Neural cell (in vitro differentiated cells): ENCODE measurements at regions not wholly inside any gene's neighbourhood (a gene's known extent, or its start where the extent isn't known, plus 50 kb on each side); places are given as distances from the start of the nearest gene placed in this dataset.

ENCODE experiments used
- H2AFZ ChIP-seq: fragments of 200-600, 300-800 bp; sonication (generic), shearing (Covaris generic); 2 replicates; pipeline ENCODE4 v1.6.0; 2014; ENCODE audit warnings: low read depth, mild to moderate bottlenecking, antibody characterized with exemption, low read length, moderate library complexity
- H3F3A ChIP-seq: fragments of 200-600 bp; shearing (Covaris generic); 2 replicates; pipeline ENCODE4 v1.6.1; 2016; ENCODE audit warnings: mild to moderate bottlenecking, moderate library complexity, mixed read lengths, antibody characterized with exemption, low read length; ENCODE audit not compliant: insufficient read depth, poor library complexity, severe bottlenecking
- H3K27ac ChIP-seq: fragments of 200-600, 300-800 bp; sonication (generic), shearing (Covaris generic); 2 replicates; pipeline ENCODE4 v1.5.1; 2014; ENCODE audit warnings: mild to moderate bottlenecking, low read length, moderate library complexity
- H3K27me3 ChIP-seq: fragments of 300-800, 200-600 bp; sonication (generic), shearing (Covaris generic); 2 replicates; pipeline ENCODE4 v1.6.0; 2014; ENCODE audit warnings: mild to moderate bottlenecking, low read depth, low read length, moderate library complexity; ENCODE audit not compliant: insufficient read depth
- H3K36me3 ChIP-seq: fragments of 300-800, 200-600 bp; sonication (generic), shearing (Covaris generic); 2 replicates; pipeline ENCODE4 v1.5.1; 2014; ENCODE audit warnings: mild to moderate bottlenecking, antibody characterized with exemption, low read length, moderate library complexity; ENCODE audit not compliant: insufficient read depth
- H3K4me2 ChIP-seq: fragments of 300-800, 200-600 bp; sonication (generic), shearing (Covaris generic); 2 replicates; pipeline ENCODE4 v1.6.0; 2014; ENCODE audit warnings: mild to moderate bottlenecking, low read length
- H3K4me3 ChIP-seq: fragments of 300-800, 200-600 bp; sonication (generic), shearing (Covaris generic); 2 replicates; pipeline ENCODE4 v1.5.1; 2014; ENCODE audit warnings: mild to moderate bottlenecking, low read length, moderate library complexity
- H3K79me2 ChIP-seq: fragments of 200-600 bp; shearing (Covaris generic); replicated peaks from 2 replicates; pipeline ENCODE4 v1.6.0; 2014; ENCODE audit warnings: mild to moderate bottlenecking, low read length, moderate library complexity; ENCODE audit not compliant: insufficient read depth
- H3K9ac ChIP-seq: fragments of 300-800, 200-600 bp; sonication (generic), shearing (Covaris generic); 2 replicates; pipeline ENCODE4 v1.6.1; 2016; ENCODE audit warnings: mild to moderate bottlenecking, low read length, mixed read lengths
- H3K9me2 ChIP-seq: fragments of 200-600 bp; shearing (Covaris generic); 2 replicates; pipeline ENCODE4 v1.6.1; 2016; ENCODE audit warnings: mild to moderate bottlenecking, low read length, mixed read lengths; ENCODE audit not compliant: insufficient read depth
- H3K9me3 ChIP-seq: fragments of 200-600, 300-800 bp; sonication (generic), shearing (Covaris generic); 2 replicates; pipeline ENCODE4 v1.6.1; 2016; ENCODE audit warnings: mild to moderate bottlenecking, mixed run types, low read length, moderate library complexity, mixed read lengths
- H4K20me1 ChIP-seq: fragments of 200-600 bp; shearing (Covaris generic); 2 replicates; pipeline ENCODE4 v1.6.1; 2016; ENCODE audit warnings: mild to moderate bottlenecking, mixed run types; ENCODE audit not compliant: insufficient read depth
- EP300 ChIP-seq: fragments of 450-650 bp; conservative IDR thresholded peaks from 2 replicates; pipeline ENCODE4 v1.6.1; 2014; ENCODE audit warnings: antibody characterized with exemption, mild to moderate bottlenecking, moderate library complexity; ENCODE audit not compliant: poor library complexity, severe bottlenecking
- EZH2 ChIP-seq: fragments of 200-600, 300-800 bp; shearing (Covaris generic), sonication (generic); IDR thresholded peaks from 2 replicates; pipeline ENCODE4 v1.6.1; 2014; ENCODE audit warnings: antibody characterized with exemption, low read length, borderline replicate concordance, mild to moderate bottlenecking; ENCODE audit not compliant: insufficient read depth, poor library complexity, severe bottlenecking
- MXI1 ChIP-seq: fragments of 450-650 bp; conservative IDR thresholded peaks from 2 replicates; pipeline ENCODE4 v1.6.1; 2014; ENCODE audit warnings: antibody characterized with exemption, mild to moderate bottlenecking; ENCODE audit not compliant: poor library complexity, severe bottlenecking
- POLR2AphosphoS5 ChIP-seq: IDR thresholded peaks from 2 replicates; pipeline ENCODE4 v1.6.1; 2012
- RAD21 ChIP-seq: fragments of 450-650 bp; conservative IDR thresholded peaks from 2 replicates; pipeline ENCODE4 v1.6.1; 2014; ENCODE audit warnings: antibody characterized with exemption, mild to moderate bottlenecking, moderate library complexity
- SMC3 ChIP-seq: fragments of 450-650 bp; conservative IDR thresholded peaks from 2 replicates; pipeline ENCODE4 v1.6.1; 2014; ENCODE audit warnings: antibody characterized with exemption, mild to moderate bottlenecking, moderate library complexity; ENCODE audit not compliant: poor library complexity
- TAF1 ChIP-seq: IDR thresholded peaks from 2 replicates; pipeline ENCODE4 v1.6.1; 2012; ENCODE audit warnings: low read depth
- TF ChIP-seq, protein P1 (sequence below): IDR thresholded peaks from 2 replicates; pipeline ENCODE4 v1.6.1; 2012; ENCODE audit warnings: borderline replicate concordance
- TF ChIP-seq, protein P2 (sequence below): fragments of 450-650 bp; IDR thresholded peaks from 2 replicates; pipeline ENCODE4 v1.5.1; 2014; ENCODE audit warnings: antibody characterized with exemption, mild to moderate bottlenecking, moderate library complexity; ENCODE audit not compliant: poor library complexity, severe bottlenecking

DNA sequence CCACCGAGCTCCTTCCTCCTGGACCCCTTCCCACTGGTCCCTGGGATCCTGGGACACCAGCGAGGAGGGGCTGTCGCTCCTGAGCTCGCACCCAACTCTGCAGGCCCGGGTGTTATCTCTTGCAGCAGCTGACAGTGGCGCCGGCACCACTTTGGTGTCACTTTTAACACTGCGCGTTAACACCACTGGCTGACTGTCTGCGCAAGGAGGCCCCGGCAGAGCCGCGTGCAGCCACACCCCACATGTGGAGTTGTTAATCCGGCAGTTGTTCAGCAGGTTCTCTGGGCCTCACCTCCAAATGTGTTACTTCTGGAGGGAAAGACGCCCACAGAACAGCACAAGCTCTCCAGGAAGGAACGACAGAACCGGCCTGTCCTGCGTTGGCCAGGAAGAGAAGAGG is 155.0 kb upstream of the GLI2 start:
- no peak overlapping the region for H3K4me3 ChIP-seq

DNA sequence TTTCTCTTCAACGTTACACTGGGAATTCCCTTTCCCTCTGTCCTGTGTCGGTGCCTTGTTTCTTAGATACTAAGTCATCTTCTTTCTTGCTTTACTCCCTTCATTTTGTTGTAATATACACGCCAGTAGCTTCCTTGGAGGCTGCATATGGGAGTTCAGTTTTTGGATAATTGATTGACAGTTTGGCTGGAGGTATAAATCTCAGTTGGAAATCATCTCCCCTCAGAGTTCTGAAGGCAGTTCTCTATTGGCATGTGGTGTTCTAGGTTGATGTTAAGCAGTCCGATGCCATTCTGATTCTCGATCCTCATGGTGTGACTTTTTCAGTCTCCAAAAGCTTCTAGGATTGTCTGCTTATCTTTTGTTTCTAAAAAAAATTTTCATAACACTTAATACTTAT is 152.5 kb upstream of the GLI2 start:
- Histone ChIP-seq H3F3A (no peaks in the 10 kb centered on the region), H2AFZ (no peak overlapping the region), H3K4me2 (no peak overlapping the region), H3K9me3 (peaks cover 4% of the 10 kb centered on the region), H3K4me3 (no peak overlapping the region), H3K9me2 (no peaks in the 10 kb centered on the region), H3K9ac (no peak overlapping the region), H4K20me1 (no peaks in the 10 kb centered on the region), H3K79me2 (no peaks in the 10 kb centered on the region), H3K36me3 (no peaks in the 10 kb centered on the region), H3K27ac (no peak overlapping the region), H3K27me3 (peaks cover 41% of the 10 kb centered on the region)
- TF ChIP-seq RAD21 (no peak), MXI1 (no peak), TAF1 (no peak), EZH2 (no peak), EP300 (no peak)
- TF ChIP-seq, protein P1, sequence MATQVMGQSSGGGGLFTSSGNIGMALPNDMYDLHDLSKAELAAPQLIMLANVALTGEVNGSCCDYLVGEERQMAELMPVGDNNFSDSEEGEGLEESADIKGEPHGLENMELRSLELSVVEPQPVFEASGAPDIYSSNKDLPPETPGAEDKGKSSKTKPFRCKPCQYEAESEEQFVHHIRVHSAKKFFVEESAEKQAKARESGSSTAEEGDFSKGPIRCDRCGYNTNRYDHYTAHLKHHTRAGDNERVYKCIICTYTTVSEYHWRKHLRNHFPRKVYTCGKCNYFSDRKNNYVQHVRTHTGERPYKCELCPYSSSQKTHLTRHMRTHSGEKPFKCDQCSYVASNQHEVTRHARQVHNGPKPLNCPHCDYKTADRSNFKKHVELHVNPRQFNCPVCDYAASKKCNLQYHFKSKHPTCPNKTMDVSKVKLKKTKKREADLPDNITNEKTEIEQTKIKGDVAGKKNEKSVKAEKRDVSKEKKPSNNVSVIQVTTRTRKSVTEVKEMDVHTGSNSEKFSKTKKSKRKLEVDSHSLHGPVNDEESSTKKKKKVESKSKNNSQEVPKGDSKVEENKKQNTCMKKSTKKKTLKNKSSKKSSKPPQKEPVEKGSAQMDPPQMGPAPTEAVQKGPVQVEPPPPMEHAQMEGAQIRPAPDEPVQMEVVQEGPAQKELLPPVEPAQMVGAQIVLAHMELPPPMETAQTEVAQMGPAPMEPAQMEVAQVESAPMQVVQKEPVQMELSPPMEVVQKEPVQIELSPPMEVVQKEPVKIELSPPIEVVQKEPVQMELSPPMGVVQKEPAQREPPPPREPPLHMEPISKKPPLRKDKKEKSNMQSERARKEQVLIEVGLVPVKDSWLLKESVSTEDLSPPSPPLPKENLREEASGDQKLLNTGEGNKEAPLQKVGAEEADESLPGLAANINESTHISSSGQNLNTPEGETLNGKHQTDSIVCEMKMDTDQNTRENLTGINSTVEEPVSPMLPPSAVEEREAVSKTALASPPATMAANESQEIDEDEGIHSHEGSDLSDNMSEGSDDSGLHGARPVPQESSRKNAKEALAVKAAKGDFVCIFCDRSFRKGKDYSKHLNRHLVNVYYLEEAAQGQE = no peak

More for the DNA sequence above, 155.0 kb upstream of the GLI2 start:
- Histone ChIP-seq H3K36me3 (no peaks in the 10 kb centered on the region), H3K27me3 (peaks cover 31% of the 10 kb centered on the region), H3K4me2 (no peak overlapping the region), H3K9me2 (no peaks in the 10 kb centered on the region), H4K20me1 (no peaks in the 10 kb centered on the region), H3K9me3 (peaks cover 4% of the 10 kb centered on the region), H3K9ac (no peak overlapping the region), H3F3A (no peaks in the 10 kb centered on the region), H3K79me2 (no peaks in the 10 kb centered on the region), H2AFZ (no peak overlapping the region), H3K27ac (no peak overlapping the region)
- TF ChIP-seq MXI1 = no peak
- TF ChIP-seq EP300 = no peak
- no peak for TF ChIP-seq RAD21
- no peak for TF ChIP-seq SMC3
- no peak for TF ChIP-seq TAF1
- TF ChIP-seq, protein P2, sequence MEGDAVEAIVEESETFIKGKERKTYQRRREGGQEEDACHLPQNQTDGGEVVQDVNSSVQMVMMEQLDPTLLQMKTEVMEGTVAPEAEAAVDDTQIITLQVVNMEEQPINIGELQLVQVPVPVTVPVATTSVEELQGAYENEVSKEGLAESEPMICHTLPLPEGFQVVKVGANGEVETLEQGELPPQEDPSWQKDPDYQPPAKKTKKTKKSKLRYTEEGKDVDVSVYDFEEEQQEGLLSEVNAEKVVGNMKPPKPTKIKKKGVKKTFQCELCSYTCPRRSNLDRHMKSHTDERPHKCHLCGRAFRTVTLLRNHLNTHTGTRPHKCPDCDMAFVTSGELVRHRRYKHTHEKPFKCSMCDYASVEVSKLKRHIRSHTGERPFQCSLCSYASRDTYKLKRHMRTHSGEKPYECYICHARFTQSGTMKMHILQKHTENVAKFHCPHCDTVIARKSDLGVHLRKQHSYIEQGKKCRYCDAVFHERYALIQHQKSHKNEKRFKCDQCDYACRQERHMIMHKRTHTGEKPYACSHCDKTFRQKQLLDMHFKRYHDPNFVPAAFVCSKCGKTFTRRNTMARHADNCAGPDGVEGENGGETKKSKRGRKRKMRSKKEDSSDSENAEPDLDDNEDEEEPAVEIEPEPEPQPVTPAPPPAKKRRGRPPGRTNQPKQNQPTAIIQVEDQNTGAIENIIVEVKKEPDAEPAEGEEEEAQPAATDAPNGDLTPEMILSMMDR = no peak
- no peak for TF ChIP-seq POLR2AphosphoS5
- TF ChIP-seq, protein P1 = no peak
- TF ChIP-seq EZH2 = no peak
